HEK293 (cell line): ENCODE measurements at regions not wholly inside any gene's neighbourhood (a gene's known extent, or its start where the extent isn't known, plus 50 kb on each side); places are given as distances from the start of the nearest gene placed in this dataset.

Experiments used
- CTCF ChIA-PET: fragments of 350-600 bp; formaldehyde crosslinking; extraction: SDS; loops from one replicate; lab custom pipeline; 2021; ENCODE audit warnings: antibody characterized with exemption; lab: Yijun Ruan, JAX
- POLR2A ChIA-PET: fragments of 300-600 bp; formaldehyde crosslinking; extraction: SDS; loops from one replicate; lab custom pipeline; 2020; ENCODE audit warnings: antibody characterized with exemption, inconsistent platforms; lab: Yijun Ruan, JAX
- H3K27ac ChIP-seq: fragments of 200-500 bp; sonication (Bioruptor generic); 2 replicates; pipeline ENCODE4 v1.5.1; 2014; ENCODE audit warnings: low read depth, low read length, control low read depth, inconsistent platforms; ENCODE audit errors: extremely low read depth
- H3K36me3 ChIP-seq, 2 experiments: fragments of 200-500 bp in 1 of 2; sonication (Bioruptor generic) in 1 of 2; 1 replicate in 1 of 2; 2 replicates in 1 of 2; pipeline ENCODE4 v1.5.1; 2014 to 2017; ENCODE audit warnings: inconsistent platforms in 2 of 2, low read length in 2 of 2; ENCODE audit not compliant: control insufficient read depth in 2 of 2, insufficient read depth in 1 of 2
- H3K4me1 ChIP-seq: fragments of 200-500 bp; sonication (Bioruptor generic); 2 replicates; pipeline ENCODE4 v1.5.1; 2014; ENCODE audit warnings: mild to moderate bottlenecking, low read length, inconsistent platforms; ENCODE audit not compliant: control insufficient read depth, insufficient read depth
- H3K4me3 ChIP-seq: 2 replicates; pipeline ENCODE4 v1.5.1; 2011; ENCODE audit warnings: low read depth, mild to moderate bottlenecking, control low read depth, low read length, moderate library complexity
- H3K9me3 ChIP-seq: fragments of 200-500 bp; sonication (Bioruptor generic); 2 replicates; pipeline ENCODE4 v1.5.1; 2014; ENCODE audit warnings: low read depth, low read length, inconsistent platforms; ENCODE audit not compliant: control insufficient read depth, insufficient read depth
- BCL11A ChIP-seq: fragments of 450-650 bp; formaldehyde crosslinking; IDR thresholded peaks from 2 replicates; pipeline ENCODE4 v1.5.1; 2016; ENCODE audit warnings: low read depth, missing biosample characterization, missing genetic modification characterization
- BCL6B ChIP-seq: fragments of 450-650 bp; formaldehyde crosslinking; IDR thresholded peaks from 2 replicates; pipeline ENCODE4 v1.5.1; 2017; ENCODE audit warnings: missing biosample characterization, missing genetic modification characterization
- GLI2 ChIP-seq: fragments of 450-650 bp; formaldehyde crosslinking; IDR thresholded peaks from 2 replicates; pipeline ENCODE4; 2017; ENCODE audit warnings: missing biosample characterization, missing genetic modification characterization, low read depth, borderline replicate concordance
- KLF10 ChIP-seq: fragments of 450-650 bp; IDR thresholded peaks from 2 replicates; pipeline ENCODE4 v1.5.1; 2018; ENCODE audit warnings: missing biosample characterization, mild to moderate bottlenecking, missing genetic modification characterization
- OVOL3 ChIP-seq: fragments of 450-650 bp; formaldehyde crosslinking; IDR thresholded peaks from 2 replicates; pipeline ENCODE4 v1.5.1; 2016; ENCODE audit warnings: missing biosample characterization, missing genetic modification characterization
- SALL2 ChIP-seq: fragments of 450-650 bp; formaldehyde crosslinking; IDR thresholded peaks from 2 replicates; pipeline ENCODE4 v1.5.0; 2017; ENCODE audit warnings: missing biosample characterization, mild to moderate bottlenecking, missing genetic modification characterization, borderline replicate concordance
- ZBTB1 ChIP-seq: fragments of 450-650 bp; formaldehyde crosslinking; IDR thresholded peaks from 2 replicates; pipeline ENCODE4 v1.5.1; 2016; ENCODE audit warnings: missing biosample characterization, missing genetic modification characterization
- ZBTB11 ChIP-seq: fragments of 450-650 bp; formaldehyde crosslinking; conservative IDR thresholded peaks from 2 replicates; pipeline ENCODE4 v1.5.1; 2016; ENCODE audit warnings: low read depth, missing biosample characterization, missing genetic modification characterization
- ZBTB6 ChIP-seq: fragments of 450-650 bp; formaldehyde crosslinking; IDR thresholded peaks from 2 replicates; pipeline ENCODE4 v1.5.1; 2017; ENCODE audit warnings: missing biosample characterization, missing genetic modification characterization
- ZEB2 ChIP-seq: fragments of 450-650 bp; formaldehyde crosslinking; IDR thresholded peaks from 2 replicates; pipeline ENCODE4 v1.5.1; 2016; ENCODE audit warnings: missing biosample characterization, missing genetic modification characterization
- ZFP41 ChIP-seq: fragments of 450-650 bp; formaldehyde crosslinking; IDR thresholded peaks from 2 replicates; pipeline ENCODE4 v1.5.1; 2016; ENCODE audit warnings: missing biosample characterization, missing genetic modification characterization, borderline replicate concordance
- ZIC2 ChIP-seq: fragments of 450-650 bp; formaldehyde crosslinking; IDR thresholded peaks from 2 replicates; pipeline ENCODE4 v1.5.1; 2016; ENCODE audit warnings: missing biosample characterization, missing genetic modification characterization
- ZNF114 ChIP-seq: fragments of 450-650 bp; formaldehyde crosslinking; IDR thresholded peaks from 2 replicates; pipeline ENCODE4 v1.5.0; 2017; ENCODE audit warnings: missing biosample characterization, missing genetic modification characterization
- ZNF146 ChIP-seq: fragments of 450-650 bp; formaldehyde crosslinking; IDR thresholded peaks from 2 replicates; pipeline ENCODE4 v1.5.1; 2016; ENCODE audit warnings: missing biosample characterization, missing genetic modification characterization
- ZNF155 ChIP-seq: fragments of 450-650 bp; formaldehyde crosslinking; IDR thresholded peaks from 2 replicates; pipeline ENCODE4 v1.5.1; 2016; ENCODE audit warnings: missing biosample characterization, missing genetic modification characterization
- ZNF157 ChIP-seq: fragments of 450-650 bp; formaldehyde crosslinking; IDR thresholded peaks from 2 replicates; pipeline ENCODE4 v1.5.1; 2016; ENCODE audit warnings: missing biosample characterization, missing genetic modification characterization
- ZNF169 ChIP-seq: fragments of 450-650 bp; formaldehyde crosslinking; IDR thresholded peaks from 2 replicates; pipeline ENCODE4 v1.5.1; 2016; ENCODE audit warnings: missing biosample characterization, missing genetic modification characterization
- ZNF248 ChIP-seq: fragments of 450-650 bp; formaldehyde crosslinking; IDR thresholded peaks from 2 replicates; pipeline ENCODE4 v1.5.1; 2017; ENCODE audit warnings: missing biosample characterization, missing genetic modification characterization
- ZNF394 ChIP-seq: fragments of 450-650 bp; formaldehyde crosslinking; IDR thresholded peaks from 2 replicates; pipeline ENCODE4 v1.5.1; 2016; ENCODE audit warnings: missing biosample characterization, missing genetic modification characterization, mild to moderate bottlenecking, moderate library complexity, borderline replicate concordance
- ZNF529 ChIP-seq: fragments of 450-650 bp; formaldehyde crosslinking; IDR thresholded peaks from 2 replicates; pipeline ENCODE4 v1.5.1; 2017; ENCODE audit warnings: missing genetic modification characterization, missing biosample characterization; ENCODE audit not compliant: insufficient replicate concordance
- ZNF571 ChIP-seq: fragments of 450-650 bp; formaldehyde crosslinking; IDR thresholded peaks from 2 replicates; pipeline ENCODE4 v1.5.0; 2017; ENCODE audit warnings: missing biosample characterization, missing genetic modification characterization
- ZNF580 ChIP-seq: fragments of 450-650 bp; formaldehyde crosslinking; IDR thresholded peaks from 2 replicates; pipeline ENCODE4 v1.5.1; 2016; ENCODE audit warnings: missing biosample characterization, missing genetic modification characterization
- ZNF626 ChIP-seq: fragments of 450-650 bp; sonication (Bioruptor Pico); formaldehyde crosslinking; IDR thresholded peaks from 2 replicates; pipeline ENCODE4 v1.5.1; 2018; ENCODE audit warnings: missing biosample characterization, missing genetic modification characterization, inconsistent platforms
- ZNF660 ChIP-seq: fragments of 450-650 bp; IDR thresholded peaks from 2 replicates; pipeline ENCODE4 v1.5.1; 2018; ENCODE audit warnings: missing biosample characterization, mild to moderate bottlenecking, missing genetic modification characterization
- ZNF747 ChIP-seq: fragments of 450-650 bp; formaldehyde crosslinking; IDR thresholded peaks from 2 replicates; pipeline ENCODE4 v1.5.1; 2016; ENCODE audit warnings: missing biosample characterization, missing genetic modification characterization
- ZNF768 ChIP-seq: fragments of 450-650 bp; formaldehyde crosslinking; IDR thresholded peaks from 2 replicates; pipeline ENCODE4 v1.5.1; 2018; ENCODE audit warnings: missing biosample characterization, mild to moderate bottlenecking, missing genetic modification characterization
- ZXDB ChIP-seq: fragments of 450-650 bp; formaldehyde crosslinking; IDR thresholded peaks from 2 replicates; pipeline ENCODE4 v1.5.1; 2016; ENCODE audit warnings: missing biosample characterization, missing genetic modification characterization

- TF ChIP-seq ZNF146 (tag by site-specific recombination), result no peak
These were observed 253.6 kb upstream of the NOX3 start (continued) for GRCh38 chr6:155709262-155709661.

- ChIA-PET CTCF (no interaction called here), POLR2A (no interaction called here)
- H3K4me3 ChIP-seq, result no peak overlapping the region
- H3K4me1 ChIP-seq, result no peaks in the 10 kb centered on the region
- no peaks in the 10 kb centered on the region for H3K9me3 ChIP-seq
- no peak overlapping the region for H3K27ac ChIP-seq
- no peak for TF ChIP-seq ZNF580 (tag by site-specific recombination)
- no peaks in the 10 kb centered on the region for H3K36me3 ChIP-seq
These were observed 252.5 kb upstream of the NOX3 start for GRCh38 chr6:155708100-155708499.

- H3K27ac ChIP-seq, result no peak overlapping the region
- no peaks in the 10 kb centered on the region for H3K9me3 ChIP-seq
- POLR2A ChIA-PET, result no interaction called here
- H3K4me3 ChIP-seq, result no peak overlapping the region
- no peaks in the 10 kb centered on the region for H3K4me1 ChIP-seq
- CTCF ChIA-PET, result no interaction called here
- H3K36me3 ChIP-seq, result no peaks in the 10 kb centered on the region
- no peak for TF ChIP-seq ZBTB6 (tag by site-specific recombination)
- no peak for TF ChIP-seq ZXDB (tag by site-specific recombination)
- TF ChIP-seq ZBTB1, result no peak
- no peak for TF ChIP-seq ZNF169 (tag by site-specific recombination)
- no peak for TF ChIP-seq ZNF155 (tag by site-specific recombination)
- no peak for TF ChIP-seq SALL2 (tag by site-specific recombination)
- no peak for TF ChIP-seq ZNF529 (tag by site-specific recombination)
- no peak for TF ChIP-seq ZNF394 (tag by site-specific recombination)
- no peak for TF ChIP-seq GLI2
- no peak for TF ChIP-seq ZNF114
- no peak for TF ChIP-seq ZNF747 (tag by site-specific recombination)
- TF ChIP-seq OVOL3 (tag by site-specific recombination), result no peak
- no peak for TF ChIP-seq ZEB2 (tag by site-specific recombination)
- no peak for TF ChIP-seq BCL6B (tag by site-specific recombination)
- no peak for TF ChIP-seq ZNF248
These were observed 251.2 kb upstream of the NOX3 start for GRCh38 chr6:155706806-155707205.

GRCh38 chr6:155706341-155706740 is 250.7 kb upstream of the NOX3 start:
- no peaks in the 10 kb centered on the region for H3K36me3 ChIP-seq
- no peaks in the 10 kb centered on the region for H3K9me3 ChIP-seq
- H3K4me1 ChIP-seq, result no peaks in the 10 kb centered on the region
- POLR2A ChIA-PET, result no interaction called here
- CTCF ChIA-PET, result no interaction called here
- H3K27ac ChIP-seq, result no peak overlapping the region
- no peak overlapping the region for H3K4me3 ChIP-seq
- no peak for TF ChIP-seq ZIC2 (tag by site-specific recombination)
- TF ChIP-seq ZNF571 (tag by site-specific recombination), result no peak
- no peak for TF ChIP-seq ZFP41
- no peak for TF ChIP-seq ZNF626 (tag by site-specific recombination)
- TF ChIP-seq ZNF660 (tag by site-specific recombination), result no peak
- no peak for TF ChIP-seq ZBTB11 (tag by site-specific recombination)
- no peak for TF ChIP-seq KLF10 (tag by site-specific recombination)
- TF ChIP-seq BCL11A (tag by site-specific recombination), result no peak
- TF ChIP-seq ZNF768, result no peak
- TF ChIP-seq ZNF580 (tag by site-specific recombination), result no peak
- no peak for TF ChIP-seq ZNF157 (tag by site-specific recombination)
